ENCODE measurements at regions not wholly inside any gene's neighbourhood (a gene's known extent, or its start where the extent isn't known, plus 50 kb on each side); places are given as distances from the start of the nearest gene placed in this dataset.

- Histone ChIP-seq H3K27ac (ENCODE audit: low read depth in 1 of 2, low read length in 2 of 2) (no peak overlapping the region), H3K9me3 (ENCODE audit: control insufficient read depth in 4 of 4, low read length in 3 of 4) (no peaks in the 10 kb centered on the region), H3K9ac (ENCODE audit: low read depth in 1 of 2, low read length in 2 of 2) (no peak overlapping the region), H3K27me3 (ENCODE audit: control insufficient read depth in 4 of 4, insufficient read depth in 4 of 4, low read length in 3 of 4) (no peaks in the 10 kb centered on the region), H3K4me1 (ENCODE audit: control insufficient read depth in 4 of 4, insufficient read depth in 4 of 4, low read length in 3 of 4) (no peaks in the 10 kb centered on the region), H3K4me3 (ENCODE audit: low read depth in 1 of 3, low read length in 3 of 3) (no peak overlapping the region), H3K36me3 (ENCODE audit: control insufficient read depth in 4 of 4, insufficient read depth in 3 of 4, low read depth in 1 of 4, low read length in 3 of 4) (no peaks in the 10 kb centered on the region)
- no peak for TF ChIP-seq YY1 (IDR thresholded peaks at IDR 0.05)
- TF ChIP-seq ZBTB33 (IDR thresholded peaks at IDR 0.05): no peak
- TF ChIP-seq NR2F2 (IDR thresholded peaks at IDR 0.05): no peak
- no peak for TF ChIP-seq SP1 (IDR thresholded peaks at IDR 0.05)
- no peak for TF ChIP-seq MAX (IDR thresholded peaks at IDR 0.05)
- no peak for TF ChIP-seq CTCF (IDR thresholded peaks at IDR 0.05; ENCODE audit: low read depth, low read length, missing input control)
- TF ChIP-seq FOXA2 (IDR thresholded peaks at IDR 0.05): no peak
- no peak for TF ChIP-seq JUND (IDR thresholded peaks at IDR 0.05)
- no peak for DNase-seq (ENCODE audit: low spot score)
- whole genome bisulfite sequencing: 90% methylated on average over 7 of the region's 7 CpGs
Observed at GRCh38 chr5:124194282-124194681, 552.2 kb downstream of the ZNF608 start.

- DNase-seq (ENCODE audit: low spot score): no peak
- H3K36me3 ChIP-seq (ENCODE audit: control insufficient read depth in 4 of 4, insufficient read depth in 3 of 4, low read depth in 1 of 4, low read length in 3 of 4): no peaks in the 10 kb centered on the region
- no peaks in the 10 kb centered on the region for H3K4me1 ChIP-seq (ENCODE audit: control insufficient read depth in 4 of 4, insufficient read depth in 4 of 4, low read length in 3 of 4)
- no peak overlapping the region for H3K9ac ChIP-seq (ENCODE audit: low read depth in 1 of 2, low read length in 2 of 2)
- no peaks in the 10 kb centered on the region for H3K9me3 ChIP-seq (ENCODE audit: control insufficient read depth in 4 of 4, low read length in 3 of 4)
- no peaks in the 10 kb centered on the region for H3K27me3 ChIP-seq (ENCODE audit: control insufficient read depth in 4 of 4, insufficient read depth in 4 of 4, low read length in 3 of 4)
- 73% methylated on average over 4 of the region's 4 CpGs for WGBS
- H3K4me3 ChIP-seq (ENCODE audit: low read depth in 1 of 3, low read length in 3 of 3): no peak overlapping the region
- H3K27ac ChIP-seq (ENCODE audit: low read depth in 1 of 2, low read length in 2 of 2): no peak overlapping the region
- TF ChIP-seq HNF4A (conservative IDR thresholded peaks at IDR 0.05) (no peak), GABPA (IDR thresholded peaks at IDR 0.05 in 1 of 2, conservative IDR thresholded peaks at IDR 0.05 in 1 of 2) (no peak), HNF4G (IDR thresholded peaks at IDR 0.05) (no peak), ZBTB33 (IDR thresholded peaks at IDR 0.05) (no peak), MAX (IDR thresholded peaks at IDR 0.05) (no peak), FOXA2 (IDR thresholded peaks at IDR 0.05) (no peak), FOXA1 (IDR thresholded peaks at IDR 0.05) (no peak), JUND (IDR thresholded peaks at IDR 0.05) (no peak), RXRA (IDR thresholded peaks at IDR 0.05) (no peak), SP1 (IDR thresholded peaks at IDR 0.05) (no peak), EGR1 (IDR thresholded peaks at IDR 0.05; ENCODE audit: low read depth in 2 of 2) (no peak), YY1 (IDR thresholded peaks at IDR 0.05) (no peak), CTCF (IDR thresholded peaks at IDR 0.05; ENCODE audit: low read depth, low read length, missing input control) (no peak), REST (IDR thresholded peaks at IDR 0.05) (no peak), NR2F2 (IDR thresholded peaks at IDR 0.05) (no peak), TAF1 (conservative IDR thresholded peaks at IDR 0.05) (no peak), RAD21 (IDR thresholded peaks at IDR 0.05) (no peak), ATF3 (IDR thresholded peaks at IDR 0.05) (no peak)
Observed at GRCh38 chr5:124193371-124193789, 553.1 kb downstream of the ZNF608 start.
